Uterus (tissue), 2 donors: ENCODE measurements at regions not wholly inside any gene's neighbourhood (a gene's known extent, or its start where the extent isn't known, plus 50 kb on each side); places are given as distances from the start of the nearest gene placed in this dataset.

Experiments used
- CTCF ChIP-seq, 4 experiments: fragments of 200-600 bp in 2 of 4; fragments of 450-650 bp in 2 of 4; sonication (generic) in 2 of 4; IDR thresholded peaks; one replicate each; pipeline ENCODE4 v1.5.1; 2016 to 2019; ENCODE audit warnings: antibody characterized with exemption in 4 of 4, mild to moderate bottlenecking in 2 of 4, moderate library complexity in 1 of 4
- POLR2A ChIP-seq, 2 donors: fragments of 450-650 bp; IDR thresholded peaks; one replicate each; pipeline ENCODE4 v1.6.1; 2016; ENCODE audit warnings: antibody characterized with exemption in 2 of 2, mild to moderate bottlenecking in 1 of 2, moderate library complexity in 1 of 2

- TF ChIP-seq CTCF (IDR thresholded peaks at IDR 0.05) (no peak), POLR2A (IDR thresholded peaks at IDR 0.05) (no peak)
Measured at GRCh38 chr13:77838271-77838670, 80.4 kb downstream of the EDNRB start.
